ENCODE measurements at regions not wholly inside any gene's neighbourhood (a gene's known extent, or its start where the extent isn't known, plus 50 kb on each side); places are given as distances from the start of the nearest gene placed in this dataset.

GRCh38 chr9:134219646-134220060, 55.3 kb upstream of the RNU6ATAC start:
- dilution Hi-C loops (cut with HindIII; ENCODE audit: low sequenced_read_pairs, unreplicated experiment): no loop called here
- H2BK15ac ChIP-seq (ENCODE audit: low read depth, low read length): no peak overlapping the region
- no peak overlapping the region for H2BK5ac ChIP-seq (ENCODE audit: low read depth, low read length, poor library complexity, severe bottlenecking)
- H3K4ac ChIP-seq (ENCODE audit: low read depth, low read length): no peak overlapping the region
- peaks cover 10% of the 10 kb centered on the region for H3K9me1 ChIP-seq (ENCODE audit: insufficient read depth, low read length)
- H3K9ac ChIP-seq (ENCODE audit: low read depth, low read length): no peak overlapping the region
- H3K4me1 ChIP-seq (ENCODE audit: control insufficient read depth, insufficient read depth, low read length): peaks cover 32% of the 10 kb centered on the region
- no peak overlapping the region for H4K5ac ChIP-seq (ENCODE audit: low read depth, low read length)
- POLR2A ChIA-PET (ENCODE audit: unreplicated experiment): no interaction called here
- H2AFZ ChIP-seq (replicated peaks; ENCODE audit: low read length, poor library complexity): no peak overlapping the region
- H2AK9ac ChIP-seq (replicated peaks; ENCODE audit: low read depth, low read length, poor library complexity): no peak overlapping the region
- no peaks in the 10 kb centered on the region for H3K36me3 ChIP-seq (ENCODE audit: control insufficient read depth, insufficient read depth, low read length)
- H3K18ac ChIP-seq (ENCODE audit: low read depth, low read length): no peak overlapping the region
- ATAC-seq (ENCODE audit: low read depth): no peak
- no peaks in the 10 kb centered on the region for H3K27me3 ChIP-seq (ENCODE audit: control insufficient read depth, insufficient read depth, low read length)
- CTCF ChIA-PET: interaction anchor here (0.5 kb wide), 1 partner anchor 49 kb away, joined by 3 read pairs; no protein-coding TSS in a partner anchor
- no peak overlapping the region for H2AK5ac ChIP-seq (ENCODE audit: low read depth, low read length)
- in situ Hi-C loops (cut with MboI; ENCODE audit: low sequenced_read_pairs): no loop called here
- no TSS peak for BruUV-seq (replicated peaks)
- no peaks in the 10 kb centered on the region for H3K79me1 ChIP-seq (ENCODE audit: low read depth in 1 of 2, low read length in 2 of 2)
- H3K4me2 ChIP-seq (ENCODE audit: low read depth, low read length): no peak overlapping the region
- H4K91ac ChIP-seq (ENCODE audit: insufficient read depth, low read depth, low read length): no peak overlapping the region
- TF ChIP-seq, protein P1, sequence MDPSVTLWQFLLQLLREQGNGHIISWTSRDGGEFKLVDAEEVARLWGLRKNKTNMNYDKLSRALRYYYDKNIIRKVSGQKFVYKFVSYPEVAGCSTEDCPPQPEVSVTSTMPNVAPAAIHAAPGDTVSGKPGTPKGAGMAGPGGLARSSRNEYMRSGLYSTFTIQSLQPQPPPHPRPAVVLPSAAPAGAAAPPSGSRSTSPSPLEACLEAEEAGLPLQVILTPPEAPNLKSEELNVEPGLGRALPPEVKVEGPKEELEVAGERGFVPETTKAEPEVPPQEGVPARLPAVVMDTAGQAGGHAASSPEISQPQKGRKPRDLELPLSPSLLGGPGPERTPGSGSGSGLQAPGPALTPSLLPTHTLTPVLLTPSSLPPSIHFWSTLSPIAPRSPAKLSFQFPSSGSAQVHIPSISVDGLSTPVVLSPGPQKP (IDR thresholded peaks at IDR 0.05; ENCODE audit: borderline replicate concordance, low read depth, low read length): no peak
- TF ChIP-seq MXI1 (IDR thresholded peaks at IDR 0.05; ENCODE audit: borderline replicate concordance, low read depth, low read length) (no peak), RFX5 (IDR thresholded peaks at IDR 0.05; ENCODE audit: low read depth, low read length) (no peak), MAFK (IDR thresholded peaks at IDR 0.05; ENCODE audit: low read depth, low read length) (no peak), BHLHE40 (IDR thresholded peaks at IDR 0.05; ENCODE audit: low read depth, low read length) (no peak), CHD1 (IDR thresholded peaks at IDR 0.05; ENCODE audit: low read depth, low read length) (no peak), SMC3 (IDR thresholded peaks at IDR 0.05; ENCODE audit: low read depth, low read length) (no peak), MAZ (IDR thresholded peaks at IDR 0.05; ENCODE audit: borderline replicate concordance, low read depth, low read length) (no peak), CEBPB (IDR thresholded peaks at IDR 0.05; ENCODE audit: low read depth, low read length) (no peak), USF2 (IDR thresholded peaks at IDR 0.05; ENCODE audit: low read depth, low read length) (no peak), RAD21 (IDR thresholded peaks at IDR 0.05; ENCODE audit: low read length) (no peak), RCOR1 (IDR thresholded peaks at IDR 0.05; ENCODE audit: insufficient replicate concordance, low read length) (no peak), NFE2L2 (IDR thresholded peaks at IDR 0.05; ENCODE audit: low read depth, low read length) (no peak), POLR2A (IDR thresholded peaks at IDR 0.05; ENCODE audit: low read depth, low read length) (no peak), FOS (IDR thresholded peaks at IDR 0.05; ENCODE audit: low read depth, low read length) (no peak)
- no peak overlapping the region for H2BK20ac ChIP-seq (ENCODE audit: low read depth, low read length)
- WGBS, 2 experiments (ENCODE audit: extremely low coverage in 2 of 2, insufficient read length in 1 of 2): 76% methylated on average over 9 of the region's 24 CpGs; no CpG with 5 or more reads in 1 of the 2 experiments
- H3K56ac ChIP-seq (ENCODE audit: extremely low read depth, insufficient read depth, low read length): no peak overlapping the region
- H3K14ac ChIP-seq (replicated peaks; ENCODE audit: low read depth, low read length): no peak overlapping the region
- H3K27ac ChIP-seq (ENCODE audit: insufficient read depth, low read length): no peak overlapping the region
- no peaks in the 10 kb centered on the region for H4K20me1 ChIP-seq (ENCODE audit: insufficient read depth, low read length)
- no peaks in the 10 kb centered on the region for H3K9me3 ChIP-seq (ENCODE audit: control insufficient read depth, insufficient read depth, low read length)
- intact Hi-C loops (cut with micrococcal nuclease): loop anchor here (5.0 kb wide), 1 partner anchor 98 kb away; no protein-coding TSS in a partner anchor
- no peak overlapping the region for H3K23ac ChIP-seq (ENCODE audit: low read depth, low read length)
- no peak overlapping the region for H2BK120ac ChIP-seq (ENCODE audit: low read depth, low read length)
- no peak for DNase-seq
- no peak overlapping the region for H3K4me3 ChIP-seq (ENCODE audit: insufficient read depth, low read depth, low read length)
- no peak overlapping the region for H4K8ac ChIP-seq (ENCODE audit: low read depth in 2 of 2, low read length in 2 of 2)
